ENCODE measurements at regions not wholly inside any gene's neighbourhood (a gene's known extent, or its start where the extent isn't known, plus 50 kb on each side); places are given as distances from the start of the nearest gene placed in this dataset.

DNA sequence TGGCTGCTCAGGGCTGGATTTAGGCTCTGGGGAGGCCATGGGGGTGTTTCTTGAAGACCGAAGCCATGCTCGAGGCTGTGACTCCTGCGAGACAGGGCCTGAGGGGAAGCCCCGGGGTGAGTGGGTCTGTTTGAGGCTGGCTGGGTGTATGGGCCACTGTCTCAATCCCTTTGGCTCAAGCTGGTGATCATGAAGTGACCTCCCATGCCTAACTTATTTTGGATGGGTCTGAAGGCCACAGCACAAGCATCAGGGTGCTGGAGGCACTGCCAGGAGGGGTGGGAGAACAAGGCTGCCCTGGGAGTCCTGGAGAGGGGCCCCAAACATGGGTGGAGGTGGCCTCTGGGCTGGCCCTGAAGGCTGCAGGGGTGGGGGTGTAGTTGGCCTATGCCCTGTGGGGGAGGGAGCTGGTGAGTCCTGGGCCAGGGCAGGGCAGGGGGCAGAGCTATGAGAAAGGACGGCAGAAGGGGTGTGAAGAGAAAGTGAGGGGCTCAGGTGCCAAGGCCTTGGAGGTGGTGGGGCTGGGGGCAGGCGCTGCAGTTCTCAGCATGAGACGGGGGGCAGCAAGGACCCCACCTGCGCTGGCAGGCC lies 100.9 kb downstream of the KIF26A start:
- H3K4me3 ChIP-seq (ENCODE audit: low read depth, low read length): no peak overlapping the region
- TF ChIP-seq, protein P1, sequence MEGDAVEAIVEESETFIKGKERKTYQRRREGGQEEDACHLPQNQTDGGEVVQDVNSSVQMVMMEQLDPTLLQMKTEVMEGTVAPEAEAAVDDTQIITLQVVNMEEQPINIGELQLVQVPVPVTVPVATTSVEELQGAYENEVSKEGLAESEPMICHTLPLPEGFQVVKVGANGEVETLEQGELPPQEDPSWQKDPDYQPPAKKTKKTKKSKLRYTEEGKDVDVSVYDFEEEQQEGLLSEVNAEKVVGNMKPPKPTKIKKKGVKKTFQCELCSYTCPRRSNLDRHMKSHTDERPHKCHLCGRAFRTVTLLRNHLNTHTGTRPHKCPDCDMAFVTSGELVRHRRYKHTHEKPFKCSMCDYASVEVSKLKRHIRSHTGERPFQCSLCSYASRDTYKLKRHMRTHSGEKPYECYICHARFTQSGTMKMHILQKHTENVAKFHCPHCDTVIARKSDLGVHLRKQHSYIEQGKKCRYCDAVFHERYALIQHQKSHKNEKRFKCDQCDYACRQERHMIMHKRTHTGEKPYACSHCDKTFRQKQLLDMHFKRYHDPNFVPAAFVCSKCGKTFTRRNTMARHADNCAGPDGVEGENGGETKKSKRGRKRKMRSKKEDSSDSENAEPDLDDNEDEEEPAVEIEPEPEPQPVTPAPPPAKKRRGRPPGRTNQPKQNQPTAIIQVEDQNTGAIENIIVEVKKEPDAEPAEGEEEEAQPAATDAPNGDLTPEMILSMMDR (IDR thresholded peaks at IDR 0.05; ENCODE audit: control insufficient read depth, extremely low read depth, insufficient read depth): no peak
- DNase-seq (ENCODE audit: low read depth): no peak

DNA sequence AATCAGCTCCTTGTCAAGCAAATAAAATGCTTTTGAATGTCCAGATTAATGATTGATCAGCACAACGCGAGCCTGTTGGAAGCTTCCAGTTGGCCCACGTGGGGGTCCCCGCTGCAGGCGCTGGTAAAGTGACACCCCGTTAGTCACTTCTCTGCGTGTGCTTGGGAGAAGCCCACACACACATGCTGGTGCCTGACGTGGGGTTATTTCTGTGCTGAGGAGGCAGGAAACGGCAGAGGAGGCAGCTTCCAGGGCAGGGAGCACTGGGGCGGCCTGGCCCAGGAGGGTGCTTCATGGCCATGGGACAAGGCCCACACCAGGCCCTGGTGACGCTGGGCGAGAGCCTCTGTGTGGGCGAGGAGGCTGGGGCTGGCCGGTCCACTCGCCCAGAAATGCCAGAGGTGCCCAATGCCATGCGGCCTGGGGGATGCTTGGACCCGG lies 101.5 kb downstream of the KIF26A start:
- no peak overlapping the region for H3K4me3 ChIP-seq (ENCODE audit: low read depth, low read length)
- DNase-seq (ENCODE audit: low read depth): no peak
- TF ChIP-seq, protein P1 (IDR thresholded peaks at IDR 0.05; ENCODE audit: control insufficient read depth, extremely low read depth, insufficient read depth): no peak

DNA sequence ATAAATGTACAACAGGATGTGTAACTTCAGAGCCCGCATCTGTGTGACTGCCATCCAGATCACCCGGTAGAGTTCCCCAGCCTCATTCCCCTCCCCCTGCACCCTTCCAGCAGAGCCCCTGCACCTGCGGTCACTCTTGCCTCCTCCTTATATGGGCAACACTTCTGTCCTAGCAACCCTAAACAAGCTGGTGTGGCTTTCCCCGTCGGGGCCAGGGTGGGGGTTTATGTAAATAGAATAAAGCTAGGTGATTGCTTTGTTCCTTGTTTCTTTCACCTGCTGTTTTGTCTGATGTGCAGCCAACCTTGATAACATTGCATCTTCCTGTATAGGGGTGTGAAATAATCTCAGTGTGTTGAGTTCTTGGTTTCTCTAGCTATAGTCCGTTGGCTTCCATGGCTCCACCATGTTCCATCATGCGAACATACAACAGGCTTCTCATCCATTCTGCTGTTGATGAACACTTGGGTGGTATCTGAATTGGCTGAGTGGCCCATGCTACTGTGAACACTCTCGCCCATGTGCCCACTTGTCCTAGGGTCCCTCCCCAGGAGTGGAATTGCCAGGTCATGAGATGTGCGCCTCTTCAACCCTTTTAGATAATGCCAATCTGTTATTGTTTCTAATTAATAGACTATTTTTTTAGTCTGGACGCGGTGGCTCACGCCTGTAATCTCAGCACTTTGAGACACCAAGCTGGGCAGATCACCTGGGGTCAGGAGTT lies 102.2 kb downstream of the KIF26A start:
- H3K4me3 ChIP-seq (ENCODE audit: low read depth, low read length): no peak overlapping the region
- no peak for DNase-seq (ENCODE audit: low read depth)

GRCh38 chr14:104243200-104243599 lies 104.8 kb downstream of the KIF26A start:
- DNase-seq (ENCODE audit: low read depth): no peak
- H3K4me3 ChIP-seq (ENCODE audit: low read depth, low read length): no peak overlapping the region
- TF ChIP-seq, protein P1 (IDR thresholded peaks at IDR 0.05; ENCODE audit: control insufficient read depth, extremely low read depth, insufficient read depth): no peak

More for the DNA sequence above, 102.2 kb downstream of the KIF26A start:
- TF ChIP-seq, protein P1 (IDR thresholded peaks at IDR 0.05; ENCODE audit: control insufficient read depth, extremely low read depth, insufficient read depth): no peak

GRCh38 chr14:104244221-104245011 lies 106.0 kb downstream of the KIF26A start:
- DNase-seq (ENCODE audit: low read depth): no peak
- H3K4me3 ChIP-seq (ENCODE audit: low read depth, low read length): no peak overlapping the region
- TF ChIP-seq, protein P1 (IDR thresholded peaks at IDR 0.05; ENCODE audit: control insufficient read depth, extremely low read depth, insufficient read depth): no peak

GRCh38 chr14:104245075-104245474 lies 106.7 kb downstream of the KIF26A start:
- DNase-seq (ENCODE audit: low read depth): no peak
- TF ChIP-seq, protein P1 (IDR thresholded peaks at IDR 0.05; ENCODE audit: control insufficient read depth, extremely low read depth, insufficient read depth): no peak
- H3K4me3 ChIP-seq (ENCODE audit: low read depth, low read length): no peak overlapping the region

Data from LNCaP clone FGC (cell line).